H9 (cell line): ENCODE measurements at regions not wholly inside any gene's neighbourhood (a gene's known extent, or its start where the extent isn't known, plus 50 kb on each side); places are given as distances from the start of the nearest gene placed in this dataset.
A peak's percentile ranks its signal among the peaks of the same experiment; 100 is the strongest.

Experiments used
- DNase-seq: peaks from one replicate; pipeline ENCODE4 v3.0.0-alpha.2; 2017
- H2AFZ ChIP-seq: one replicate; pipeline ENCODE4 v1.6.1; 2013; ENCODE audit warnings: mild to moderate bottlenecking, low read length, control low read depth, moderate library complexity
- H2AK5ac ChIP-seq: 2 replicates; pipeline ENCODE4 v1.6.1; 2013; ENCODE audit warnings: low read length, control low read depth, mixed read lengths; ENCODE audit not compliant: insufficient read length
- H2BK120ac ChIP-seq: one replicate; pipeline ENCODE4 v1.6.1; 2013; ENCODE audit warnings: low read depth, mild to moderate bottlenecking, low read length, control low read depth, inconsistent platforms; ENCODE audit not compliant: poor library complexity, severe bottlenecking
- H2BK12ac ChIP-seq: 2 replicates; pipeline ENCODE4 v1.6.1; 2013; ENCODE audit warnings: low read length, control low read depth, mixed read lengths, low read depth; ENCODE audit not compliant: insufficient read length
- H2BK15ac ChIP-seq: 2 replicates; pipeline ENCODE4 v1.6.1; 2013; ENCODE audit warnings: low read depth, low read length, control low read depth
- H2BK20ac ChIP-seq: one replicate; pipeline ENCODE4 v1.6.1; 2013; ENCODE audit warnings: low read depth, mild to moderate bottlenecking, low read length, control low read depth, inconsistent platforms; ENCODE audit not compliant: poor library complexity, severe bottlenecking
- H2BK5ac ChIP-seq: 2 replicates; pipeline ENCODE4 v1.6.1; 2013; ENCODE audit warnings: low read length, control low read depth, mixed read lengths; ENCODE audit not compliant: insufficient read length
- H3K14ac ChIP-seq: 2 replicates; pipeline ENCODE4 v1.6.1; 2013; ENCODE audit warnings: low read length, control low read depth; ENCODE audit not compliant: insufficient read depth
- H3K18ac ChIP-seq: 2 replicates; pipeline ENCODE4 v1.6.1; 2013; ENCODE audit warnings: low read depth, mild to moderate bottlenecking, mixed read lengths, low read length, control low read depth; ENCODE audit not compliant: insufficient read length
- H3K23ac ChIP-seq: 2 replicates; pipeline ENCODE4 v1.6.1; 2013; ENCODE audit warnings: low read length, control low read depth, mixed read lengths, low read depth; ENCODE audit not compliant: insufficient read length
- H3K23me2 ChIP-seq: 2 replicates; pipeline ENCODE4 v1.6.1; 2013; ENCODE audit warnings: low read depth, mild to moderate bottlenecking, mixed read lengths, low read length, control low read depth; ENCODE audit not compliant: insufficient read length, poor library complexity, severe bottlenecking
- H3K27ac ChIP-seq: 2 replicates; pipeline ENCODE4 v1.5.1; 2013; ENCODE audit warnings: low read length, control low read depth, mixed read lengths, low read depth; ENCODE audit not compliant: insufficient read length
- H3K27me3 ChIP-seq: 2 replicates; pipeline ENCODE4 v1.6.1; 2013; ENCODE audit warnings: low read length, control low read depth, inconsistent platforms; ENCODE audit not compliant: insufficient read depth
- H3K4ac ChIP-seq: 2 replicates; pipeline ENCODE4 v1.6.1; 2013; ENCODE audit warnings: low read depth, mild to moderate bottlenecking, control low read depth, inconsistent platforms, low read length, moderate library complexity
- H3K4me1 ChIP-seq: 2 replicates; pipeline ENCODE4 v1.6.1; 2013; ENCODE audit warnings: low read length, control low read depth, inconsistent platforms; ENCODE audit not compliant: insufficient read depth
- H3K4me2 ChIP-seq: 2 replicates; pipeline ENCODE4 v1.6.1; 2013; ENCODE audit warnings: low read length, control low read depth, mixed read lengths; ENCODE audit not compliant: insufficient read length, insufficient read depth
- H3K56ac ChIP-seq: 2 replicates; pipeline ENCODE4 v1.6.1; 2013; ENCODE audit warnings: low read depth, mild to moderate bottlenecking, mixed read lengths, low read length, control low read depth; ENCODE audit not compliant: insufficient read length
- H3K79me1 ChIP-seq: 2 replicates; pipeline ENCODE4 v1.6.1; 2013; ENCODE audit warnings: low read depth, mild to moderate bottlenecking, moderate library complexity, low read length, control low read depth, inconsistent platforms; ENCODE audit not compliant: insufficient read depth, poor library complexity, severe bottlenecking
- H3K79me2 ChIP-seq: 2 replicates; pipeline ENCODE4 v1.6.1; 2013; ENCODE audit warnings: low read length, control low read depth, inconsistent platforms; ENCODE audit not compliant: insufficient read depth
- H3K9ac ChIP-seq: 2 replicates; pipeline ENCODE4 v1.6.1; 2013; ENCODE audit warnings: low read length, control low read depth, mixed read lengths; ENCODE audit not compliant: insufficient read length; ENCODE audit errors: extremely low read depth
- H3K9me3 ChIP-seq: one replicate; pipeline ENCODE4 v1.6.1; 2013; ENCODE audit warnings: low read depth, low read length, inconsistent platforms; ENCODE audit not compliant: control insufficient read depth
- H3T11ph ChIP-seq: one replicate; pipeline ENCODE4 v1.6.1; 2013; ENCODE audit warnings: mild to moderate bottlenecking, low read length, control low read depth, inconsistent platforms
- H4K20me1 ChIP-seq: one replicate; pipeline ENCODE4 v1.6.1; 2013; ENCODE audit not compliant: control insufficient read depth, insufficient read length, insufficient read depth
- H4K5ac ChIP-seq: 2 replicates; pipeline ENCODE4 v1.6.1; 2013; ENCODE audit warnings: low read depth, mild to moderate bottlenecking, mixed read lengths, low read length, control low read depth; ENCODE audit not compliant: insufficient read length
- H4K8ac ChIP-seq: replicated peaks from 2 replicates; pipeline ENCODE4 v1.6.1; 2013; ENCODE audit warnings: low read length, control low read depth, mixed read lengths, low read depth; ENCODE audit not compliant: insufficient read length
- H4K91ac ChIP-seq: 2 replicates; pipeline ENCODE4 v1.6.1; 2013; ENCODE audit warnings: low read depth, mild to moderate bottlenecking, moderate library complexity, mixed read lengths, low read length, control low read depth; ENCODE audit not compliant: insufficient read length
- H3K27ac Mint-ChIP-seq, 3 experiments: 2 replicates in 2 of 3; 3 replicates in 1 of 3; pipeline ENCODE4 v1.8.0; 2020 to 2021; ENCODE audit warnings: mixed read lengths in 3 of 3, mild to moderate bottlenecking in 1 of 3, moderate library complexity in 1 of 3
- H3K27me3 Mint-ChIP-seq: 2 replicates; pipeline ENCODE4 v1.8.0; 2021; ENCODE audit warnings: low read depth, mild to moderate bottlenecking, moderate library complexity, mixed read lengths
- H3K36me3 Mint-ChIP-seq, 3 experiments: 2 replicates in 2 of 3; 3 replicates in 1 of 3; pipeline ENCODE4 v1.8.0; 2020 to 2021; ENCODE audit warnings: low read depth in 3 of 3, mixed read lengths in 3 of 3; ENCODE audit not compliant: insufficient read depth in 1 of 3
- H3K4me1 Mint-ChIP-seq, 2 experiments: 2 replicates each; pipeline ENCODE4 v1.8.0; 2020; ENCODE audit warnings: mixed read lengths in 2 of 2
- H3K4me3 Mint-ChIP-seq, 2 experiments: 2 replicates in 1 of 2; 3 replicates in 1 of 2; pipeline ENCODE4 v1.8.0; 2020 to 2021; ENCODE audit warnings: mild to moderate bottlenecking in 2 of 2, mixed read lengths in 2 of 2, moderate library complexity in 1 of 2
- H3K9me3 Mint-ChIP-seq, 2 experiments: 2 replicates in 1 of 2; 3 replicates in 1 of 2; pipeline ENCODE4 v1.8.0; 2020; ENCODE audit warnings: mild to moderate bottlenecking in 2 of 2, mixed read lengths in 2 of 2, moderate library complexity in 1 of 2
- WGBS: extraction: QIAGEN DNeasy Blood & Tissue Kit; methylation state at CpG from one replicate; pipeline ENCODE4 v1.1.7; 2013; ENCODE audit warnings: missing lambda C conversion rate, low lambda C conversion rate, mixed read lengths; ENCODE audit not compliant: insufficient read length; ENCODE audit errors: extremely low coverage; 5-methylcytosine and 5-hydroxymethylcytosine counted together
- TF ChIP-seq, protein P1 (sequence below): fragments of 200-600 bp; sonication (generic); conservative IDR thresholded peaks from 3 replicates; pipeline ENCODE4 v1.8.0; 2021; ENCODE audit warnings: antibody characterized with exemption, mild to moderate bottlenecking

DNA sequence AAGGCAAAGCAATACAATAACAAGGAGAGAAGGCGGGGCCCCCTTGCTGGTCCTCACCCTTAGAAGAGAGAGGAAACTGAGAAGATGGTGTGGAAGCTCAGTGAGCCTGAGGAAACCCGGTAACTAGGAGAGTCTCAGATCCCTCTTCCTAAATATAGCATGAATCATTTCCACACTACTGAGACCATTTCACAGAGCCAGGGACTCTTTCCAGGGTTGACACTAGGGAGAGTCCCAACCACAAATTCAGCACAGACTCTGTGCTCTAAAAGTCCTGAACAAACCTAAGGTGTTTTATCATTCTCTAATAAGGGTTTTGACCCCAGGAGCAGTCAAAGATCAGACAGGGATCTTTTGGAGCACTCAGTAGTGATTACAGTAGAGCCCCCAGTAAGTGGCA lies 647.7 kb downstream of the KCNT2 start:
- H3K36me3 Mint-ChIP-seq: no peaks in the 10 kb centered on the region

More for the DNA sequence above, 647.7 kb downstream of the KCNT2 start:
- H2BK15ac ChIP-seq: no peak overlapping the region
- no peak overlapping the region for H3K18ac ChIP-seq
- peak overlapping the region; percentile 34 for H2AFZ ChIP-seq
- H3K79me2 ChIP-seq: no peaks in the 10 kb centered on the region
- no peak overlapping the region; a peak in 1 of 7 replicates for H3K27ac Mint-ChIP-seq
- no peak overlapping the region for H3K4me2 ChIP-seq
- H3K4ac ChIP-seq: no peak overlapping the region
- no peak overlapping the region for H2AK5ac ChIP-seq
- H3K27me3 ChIP-seq: no peaks in the 10 kb centered on the region
- no peak overlapping the region for H3K9ac ChIP-seq
- H3K4me1 ChIP-seq: no peaks in the 10 kb centered on the region; the same call in 1 of the 2 replicates
- no peaks in the 10 kb centered on the region for H3K79me1 ChIP-seq
- no peak overlapping the region for H2BK120ac ChIP-seq
- no peaks in the 10 kb centered on the region for H3K9me3 ChIP-seq
- no peak overlapping the region for H4K8ac ChIP-seq
- H3K23me2 ChIP-seq: no peaks in the 10 kb centered on the region
- H2BK12ac ChIP-seq: no peak overlapping the region
- WGBS: no CpG with 5 or more reads among the region's 2 CpGs
- no peak overlapping the region for H3K56ac ChIP-seq
- H3K9me3 Mint-ChIP-seq: no peaks in the 10 kb centered on the region
- H3K14ac ChIP-seq: no peak overlapping the region
- TF ChIP-seq, protein P1, sequence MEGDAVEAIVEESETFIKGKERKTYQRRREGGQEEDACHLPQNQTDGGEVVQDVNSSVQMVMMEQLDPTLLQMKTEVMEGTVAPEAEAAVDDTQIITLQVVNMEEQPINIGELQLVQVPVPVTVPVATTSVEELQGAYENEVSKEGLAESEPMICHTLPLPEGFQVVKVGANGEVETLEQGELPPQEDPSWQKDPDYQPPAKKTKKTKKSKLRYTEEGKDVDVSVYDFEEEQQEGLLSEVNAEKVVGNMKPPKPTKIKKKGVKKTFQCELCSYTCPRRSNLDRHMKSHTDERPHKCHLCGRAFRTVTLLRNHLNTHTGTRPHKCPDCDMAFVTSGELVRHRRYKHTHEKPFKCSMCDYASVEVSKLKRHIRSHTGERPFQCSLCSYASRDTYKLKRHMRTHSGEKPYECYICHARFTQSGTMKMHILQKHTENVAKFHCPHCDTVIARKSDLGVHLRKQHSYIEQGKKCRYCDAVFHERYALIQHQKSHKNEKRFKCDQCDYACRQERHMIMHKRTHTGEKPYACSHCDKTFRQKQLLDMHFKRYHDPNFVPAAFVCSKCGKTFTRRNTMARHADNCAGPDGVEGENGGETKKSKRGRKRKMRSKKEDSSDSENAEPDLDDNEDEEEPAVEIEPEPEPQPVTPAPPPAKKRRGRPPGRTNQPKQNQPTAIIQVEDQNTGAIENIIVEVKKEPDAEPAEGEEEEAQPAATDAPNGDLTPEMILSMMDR: no peak
- no peak overlapping the region for H4K5ac ChIP-seq
- DNase-seq: no peak
- H2BK5ac ChIP-seq: no peak overlapping the region
- no peaks in the 10 kb centered on the region for H3K27me3 Mint-ChIP-seq
- H4K20me1 ChIP-seq: no peaks in the 10 kb centered on the region
- peaks cover 10 to 11% of the 10 kb centered on the region in 2 experiments for H3K4me1 Mint-ChIP-seq
- no peak overlapping the region for H3T11ph ChIP-seq
- no peak overlapping the region for H3K27ac ChIP-seq
- H3K23ac ChIP-seq: no peak overlapping the region
- H2BK20ac ChIP-seq: no peak overlapping the region
- H4K91ac ChIP-seq: no peak overlapping the region
- no peak overlapping the region for H3K4me3 Mint-ChIP-seq
